GM19468 (cell line): ENCODE measurements at regions not wholly inside any gene's neighbourhood (a gene's known extent, or its start where the extent isn't known, plus 50 kb on each side); places are given as distances from the start of the nearest gene placed in this dataset.
"Not testable (repeated sequence)": the region's sequence is repeated elsewhere in the genome, so short reads cannot be mapped to it uniquely, and the experiment has no call there.

Experiments
- ATAC-seq: cut with Tn5 transposase; IDR thresholded peaks from one replicate; pipeline ENCODE4 v1.9.1; 2021; ENCODE audit warnings: mild to moderate bottlenecking, moderate library complexity, moderate number of reproducible peaks; ENCODE audit not compliant: unreplicated experiment; ENCODE audit errors: extremely low read depth

DNA sequence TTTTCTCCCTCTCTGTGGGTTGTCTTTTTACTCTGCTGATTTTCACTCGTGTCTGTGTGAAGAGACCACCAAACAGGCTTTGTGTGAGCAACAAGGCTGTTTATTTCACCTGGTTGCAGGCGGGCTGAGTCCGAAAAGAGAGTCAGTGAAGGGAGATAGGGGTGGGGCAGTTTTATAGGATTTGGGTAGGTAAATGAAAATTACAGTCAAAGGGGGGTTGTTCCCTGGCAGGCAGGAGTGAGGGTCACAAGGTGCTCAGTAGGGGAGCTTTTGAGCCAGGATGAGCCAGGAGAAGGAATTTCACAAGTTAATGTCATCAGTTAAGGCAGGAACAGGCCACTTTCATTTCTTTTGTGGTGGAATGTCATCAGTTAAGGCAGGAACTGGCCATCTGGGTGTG, 729.6 kb downstream of the TRHDE start:
- not testable (repeated sequence) for ATAC-seq

DNA sequence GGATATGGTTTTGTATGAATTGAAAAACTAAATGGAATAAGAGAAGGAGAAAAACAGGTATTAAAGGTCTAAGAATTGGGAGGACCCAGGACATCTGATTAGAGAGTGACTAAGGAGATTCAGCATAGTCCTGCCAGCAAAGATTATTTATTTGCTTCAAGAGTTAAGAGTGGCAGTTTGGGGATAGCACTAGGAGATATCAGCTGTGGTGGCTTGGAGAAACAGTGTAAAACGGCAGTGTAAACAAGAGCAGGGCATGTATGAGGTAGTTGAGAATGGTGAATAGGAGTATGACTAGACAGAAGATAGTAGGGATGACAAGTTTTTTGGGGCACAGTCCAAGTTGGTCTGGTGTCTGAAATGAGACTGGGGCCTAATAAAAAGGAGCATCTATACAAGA, 730.3 kb downstream of the TRHDE start:
- not testable (repeated sequence) for ATAC-seq

- ATAC-seq: not testable (repeated sequence)
Measured at GRCh38 chr12:73009138-73009834, 737.1 kb downstream of the TRHDE start.

- no peak for ATAC-seq
Measured at GRCh38 chr12:73017981-73018380, 745.8 kb downstream of the TRHDE start.

- no peak for ATAC-seq
Measured at GRCh38 chr12:73053893-73054292, 781.7 kb downstream of the TRHDE start.

GRCh38 chr12:73057428-73057827, 785.3 kb downstream of the TRHDE start:
- ATAC-seq: no peak

DNA sequence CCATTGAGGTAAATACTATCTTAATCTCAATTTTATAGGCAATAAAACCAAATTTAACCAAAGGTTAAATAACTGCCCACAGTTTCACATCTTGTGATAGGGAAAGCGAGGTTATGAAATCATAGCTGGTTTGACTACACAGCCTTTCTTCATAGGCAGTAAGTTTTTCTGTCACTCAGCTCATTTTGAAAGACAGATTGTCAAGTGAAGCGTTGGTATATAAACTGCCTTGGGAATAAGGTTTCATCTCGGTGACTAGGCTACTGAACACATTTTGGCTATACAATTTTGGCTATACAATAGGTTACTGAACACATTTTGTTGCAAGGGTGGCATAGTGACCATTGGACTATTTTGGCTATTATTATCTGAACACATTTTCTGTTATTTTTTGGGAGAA, 793.7 kb downstream of the TRHDE start:
- no peak for ATAC-seq

- ATAC-seq: no peak
Measured at GRCh38 chr12:73067616-73068015, 795.4 kb downstream of the TRHDE start.

DNA sequence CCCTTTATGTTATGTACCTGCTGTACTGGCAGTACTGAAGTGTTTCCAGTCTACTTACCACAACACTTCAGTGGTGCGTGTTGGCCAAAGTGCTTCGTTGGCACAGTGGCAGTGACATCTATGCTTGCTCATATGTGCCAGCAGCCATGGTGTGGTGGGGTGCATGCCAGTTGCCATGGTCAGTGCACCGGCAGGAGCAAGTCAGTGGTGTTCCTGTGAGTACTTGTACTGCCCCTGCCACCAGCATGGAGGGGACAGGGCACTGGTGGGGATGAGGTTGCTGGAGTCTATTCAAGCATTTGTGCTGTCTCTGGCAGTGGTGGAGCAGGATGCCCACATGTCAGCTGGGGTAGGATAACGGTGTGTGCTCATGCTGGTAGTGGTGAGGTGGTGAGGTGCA, 800.0 kb downstream of the TRHDE start:
- no peak for ATAC-seq

- no peak for ATAC-seq
Measured at GRCh38 chr12:73076760-73077159, 804.6 kb downstream of the TRHDE start.

DNA sequence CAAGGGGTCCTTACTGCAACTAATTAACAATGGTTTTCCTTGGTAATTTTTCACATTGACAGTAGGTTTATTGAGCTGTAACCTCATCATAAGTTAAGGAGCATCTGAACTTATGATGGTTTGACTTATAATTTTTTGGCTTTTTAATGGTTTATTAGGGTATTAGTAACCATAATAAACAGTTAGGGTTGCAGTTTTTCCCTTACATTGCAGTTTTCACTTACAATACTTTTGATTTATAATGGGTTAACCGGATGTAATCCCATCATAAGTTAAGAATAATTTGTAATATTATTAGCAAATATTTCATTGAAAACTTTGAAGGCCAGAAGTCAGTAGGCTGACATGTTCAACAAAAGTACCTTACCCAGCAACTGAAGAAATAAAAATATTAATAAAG, 811.6 kb downstream of the TRHDE start:
- no peak for ATAC-seq

- ATAC-seq: no peak
Measured at GRCh38 chr12:73106296-73106695, 834.1 kb downstream of the TRHDE start.

- ATAC-seq: no peak
Measured at GRCh38 chr12:73106896-73107295, 834.7 kb downstream of the TRHDE start.

DNA sequence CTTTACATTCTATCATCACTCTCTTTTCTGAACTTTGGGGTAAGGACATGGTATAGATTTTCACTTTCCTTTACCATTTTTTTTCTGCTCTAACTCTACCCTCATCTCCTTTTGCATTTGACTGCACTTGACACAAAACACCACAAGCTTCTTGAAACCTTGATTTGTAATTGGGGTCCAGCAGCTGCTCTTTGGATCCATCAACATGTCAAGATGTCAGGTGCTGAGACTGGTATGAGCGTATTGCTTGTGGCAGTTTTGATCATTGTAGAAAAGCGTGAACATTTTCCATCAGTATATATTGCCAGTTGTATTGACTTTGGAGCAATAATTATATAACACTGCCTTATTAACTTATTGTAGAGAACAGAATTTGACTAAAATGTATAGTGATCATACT, 838.6 kb downstream of the TRHDE start:
- no peak for ATAC-seq

- ATAC-seq: no peak
Measured at GRCh38 chr12:73112035-73112816, 840.1 kb downstream of the TRHDE start.

DNA sequence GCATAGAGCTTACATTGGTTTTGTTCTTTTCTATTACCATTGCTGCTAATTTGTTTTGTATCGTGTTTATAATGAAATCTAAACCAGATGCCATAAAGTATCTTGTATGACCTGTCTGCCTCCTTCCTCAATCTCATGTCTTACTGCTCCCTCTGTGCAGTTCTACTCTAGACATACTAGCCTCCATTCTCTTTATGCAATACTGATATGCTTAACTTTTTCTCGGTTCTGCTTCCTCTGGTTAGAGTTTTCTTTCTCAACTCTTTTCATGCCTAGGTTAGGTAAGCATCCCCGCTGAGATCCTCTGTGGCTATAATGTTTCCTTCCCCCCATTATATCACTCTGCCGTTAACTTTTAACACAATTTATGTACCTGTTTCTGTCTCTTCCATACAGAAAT, 852.3 kb downstream of the TRHDE start:
- ATAC-seq: no peak

GRCh38 chr12:73125148-73125547, 853.0 kb downstream of the TRHDE start:
- ATAC-seq: no peak

- no peak for ATAC-seq
Measured at GRCh38 chr12:73136386-73136785, 864.2 kb downstream of the TRHDE start.

DNA sequence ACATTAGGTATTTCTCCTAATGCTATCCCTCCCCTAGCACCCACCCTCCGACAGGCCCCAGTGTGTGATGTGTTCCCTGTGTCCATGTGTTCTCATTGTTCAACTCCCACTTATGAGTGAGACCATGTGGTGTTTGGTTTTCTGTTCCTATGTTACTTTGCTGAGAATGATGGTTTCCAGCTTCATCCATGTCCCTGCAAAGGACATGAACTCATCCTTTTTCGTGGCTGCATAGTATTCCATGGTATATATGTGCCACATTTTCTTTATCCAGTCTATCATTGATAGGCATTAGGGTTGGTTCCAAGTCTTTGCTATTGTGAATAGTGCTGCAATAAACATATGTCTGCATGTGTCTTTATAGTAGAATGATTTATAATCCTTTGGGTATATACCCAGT, 867.5 kb downstream of the TRHDE start:
- not testable (repeated sequence) for ATAC-seq

DNA sequence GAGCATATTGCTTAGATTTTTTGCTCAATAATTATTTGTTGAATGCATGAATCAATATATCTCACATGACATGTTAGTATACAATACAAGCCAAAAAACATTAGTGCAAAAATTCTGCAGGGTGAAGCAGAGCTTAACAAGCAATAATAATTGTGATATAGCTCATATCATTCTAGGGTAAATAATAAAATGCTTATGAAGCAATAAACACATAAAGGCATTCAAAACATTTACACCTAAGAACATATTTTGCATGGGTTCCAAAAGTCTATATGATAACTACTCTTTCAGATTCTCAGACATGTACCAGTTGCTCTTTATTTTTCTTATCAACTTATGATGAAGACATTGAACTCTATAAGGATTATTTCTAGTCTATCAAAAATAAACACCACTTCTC, 886.2 kb downstream of the TRHDE start:
- ATAC-seq: no peak

GRCh38 chr12:73159954-73160353, 887.8 kb downstream of the TRHDE start:
- no peak for ATAC-seq

DNA sequence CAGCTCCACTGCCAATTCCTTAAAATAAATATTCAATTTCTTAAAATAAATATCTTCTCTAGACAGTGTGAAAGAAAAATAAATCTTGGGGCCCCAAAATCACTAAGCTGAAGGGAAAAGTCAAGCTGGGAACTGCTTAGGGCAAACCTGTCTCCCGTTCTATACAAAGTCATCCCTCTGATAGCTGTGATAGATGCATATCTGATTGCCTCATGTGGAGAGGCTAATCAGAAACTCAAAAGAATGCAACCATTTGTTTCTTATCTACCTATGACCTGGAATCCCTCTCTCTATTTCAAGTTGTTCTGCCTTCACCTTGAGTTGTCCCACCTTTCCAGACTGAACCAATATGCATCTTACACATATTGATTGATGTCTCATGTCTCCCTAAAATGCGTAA, 889.8 kb downstream of the TRHDE start:
- ATAC-seq: no peak
